ENCODE measurements at regions not wholly inside any gene's neighbourhood (a gene's known extent, or its start where the extent isn't known, plus 50 kb on each side); places are given as distances from the start of the nearest gene placed in this dataset.

- no peak for FAIRE-seq
Observed at GRCh38 chr2:74760875-74761630, 72.9 kb upstream of the HK2 start.

- FAIRE-seq = no peak
Observed at GRCh38 chr2:74762789-74763188, 71.1 kb upstream of the HK2 start.

- no peak for FAIRE-seq
Observed at GRCh38 chr2:74763962-74764428, 69.9 kb upstream of the HK2 start.

- no peak for FAIRE-seq
Observed at GRCh38 chr2:74764429-74765272, 69.3 kb upstream of the HK2 start.

DNA sequence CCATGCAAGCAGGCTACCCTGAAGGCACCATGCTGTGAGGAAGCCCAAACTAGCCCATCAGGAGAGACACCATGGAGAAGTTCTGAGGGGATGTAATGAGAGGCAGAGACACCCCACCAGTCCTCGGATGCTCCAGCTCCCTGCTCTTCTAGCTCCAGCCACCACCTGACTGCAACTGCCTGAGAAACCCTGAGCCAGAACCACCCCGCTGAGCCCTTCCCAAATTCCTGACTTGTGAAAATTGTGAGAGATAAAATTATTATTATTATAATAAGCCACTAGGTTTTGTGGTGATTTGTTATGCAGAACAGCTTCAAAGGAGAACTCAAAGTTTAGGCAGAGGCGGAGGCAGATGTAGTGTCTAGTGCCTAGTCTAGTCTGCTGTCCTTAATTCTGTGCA lies 67.1 kb upstream of the HK2 start:
- FAIRE-seq = no peak

GRCh38 chr2:74767618-74768017 lies 66.3 kb upstream of the HK2 start:
- no peak for FAIRE-seq

DNA sequence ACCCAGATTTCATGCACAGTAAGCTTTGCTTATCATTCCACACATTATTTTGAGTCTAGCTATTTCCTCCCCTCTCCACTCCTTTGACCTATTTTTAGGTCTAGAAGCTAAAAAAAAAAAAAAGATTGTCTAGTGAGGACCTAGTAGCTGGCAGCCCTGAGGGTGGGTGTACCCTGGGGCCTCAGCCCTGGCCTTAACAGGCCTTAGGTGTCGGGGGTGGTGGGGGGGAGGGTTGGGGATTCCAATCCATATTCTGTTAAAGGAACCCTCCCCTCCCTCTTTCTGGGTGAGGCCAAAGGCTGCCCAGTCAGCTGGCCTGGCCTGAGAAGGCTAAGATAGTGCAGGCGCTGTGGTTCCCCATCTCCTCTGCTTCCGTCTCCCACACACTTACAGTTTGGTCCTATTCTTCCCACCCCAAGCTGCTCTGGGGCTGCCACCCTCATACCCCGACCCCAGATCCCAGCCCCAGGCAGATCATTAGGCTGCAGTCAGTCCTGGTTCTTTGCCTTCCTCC lies 65.5 kb upstream of the HK2 start:
- no peak for FAIRE-seq

DNA sequence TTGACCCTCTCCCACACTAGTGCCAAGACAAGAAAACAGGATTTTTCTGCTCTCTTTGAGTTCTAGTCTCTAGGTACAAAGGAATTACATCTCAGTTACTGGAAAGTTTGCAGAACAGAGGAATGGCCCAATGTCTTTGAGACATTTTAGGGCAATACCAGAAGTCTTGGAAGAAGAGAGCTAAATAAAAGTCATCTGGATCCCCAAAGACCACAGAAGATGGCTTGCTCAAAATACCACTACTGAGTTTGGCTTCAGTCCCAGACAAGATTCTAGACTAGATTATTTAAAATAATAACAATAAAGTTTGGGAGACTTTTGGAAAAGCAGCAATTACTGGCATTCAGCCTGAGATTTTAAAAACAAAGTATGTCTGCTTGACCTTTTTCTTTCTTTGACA lies 61.9 kb upstream of the HK2 start:
- FAIRE-seq = no peak

DNA sequence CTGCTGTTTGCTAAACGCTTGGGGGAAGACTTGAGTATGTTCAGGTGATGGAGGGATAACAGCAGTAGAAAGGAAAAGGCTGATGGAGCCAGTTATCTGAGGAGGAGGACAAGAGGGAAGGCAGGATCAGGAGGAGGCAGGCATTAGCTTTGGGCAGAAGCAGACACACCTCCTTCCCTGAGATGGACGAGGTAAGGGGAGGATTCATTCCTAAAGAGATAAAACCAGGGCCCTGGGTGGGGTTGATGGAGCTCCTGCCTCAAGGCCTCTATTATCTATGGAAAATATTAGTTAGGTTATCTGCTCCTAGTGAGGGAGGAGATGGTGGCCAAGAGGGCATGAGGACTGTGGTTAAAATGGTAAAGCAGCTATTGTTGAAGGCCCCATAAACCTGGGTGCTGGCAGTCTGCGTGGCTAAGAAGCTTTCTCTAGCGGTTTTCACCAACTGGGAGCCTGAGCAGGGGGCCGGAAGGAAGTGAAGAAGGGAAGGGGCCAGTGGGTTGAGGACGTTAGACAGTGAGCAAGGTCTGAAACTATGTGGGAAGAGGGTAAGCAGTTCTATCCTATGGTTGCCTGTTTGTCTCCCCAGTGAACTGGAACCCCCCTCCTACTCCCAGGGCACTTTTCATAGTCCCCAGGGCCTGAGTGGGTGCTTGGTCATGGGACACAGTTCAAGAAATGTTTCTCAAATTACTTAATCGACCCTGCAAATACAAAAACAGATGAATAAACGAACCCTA lies 56.6 kb upstream of the HK2 start:
- no peak for FAIRE-seq

DNA sequence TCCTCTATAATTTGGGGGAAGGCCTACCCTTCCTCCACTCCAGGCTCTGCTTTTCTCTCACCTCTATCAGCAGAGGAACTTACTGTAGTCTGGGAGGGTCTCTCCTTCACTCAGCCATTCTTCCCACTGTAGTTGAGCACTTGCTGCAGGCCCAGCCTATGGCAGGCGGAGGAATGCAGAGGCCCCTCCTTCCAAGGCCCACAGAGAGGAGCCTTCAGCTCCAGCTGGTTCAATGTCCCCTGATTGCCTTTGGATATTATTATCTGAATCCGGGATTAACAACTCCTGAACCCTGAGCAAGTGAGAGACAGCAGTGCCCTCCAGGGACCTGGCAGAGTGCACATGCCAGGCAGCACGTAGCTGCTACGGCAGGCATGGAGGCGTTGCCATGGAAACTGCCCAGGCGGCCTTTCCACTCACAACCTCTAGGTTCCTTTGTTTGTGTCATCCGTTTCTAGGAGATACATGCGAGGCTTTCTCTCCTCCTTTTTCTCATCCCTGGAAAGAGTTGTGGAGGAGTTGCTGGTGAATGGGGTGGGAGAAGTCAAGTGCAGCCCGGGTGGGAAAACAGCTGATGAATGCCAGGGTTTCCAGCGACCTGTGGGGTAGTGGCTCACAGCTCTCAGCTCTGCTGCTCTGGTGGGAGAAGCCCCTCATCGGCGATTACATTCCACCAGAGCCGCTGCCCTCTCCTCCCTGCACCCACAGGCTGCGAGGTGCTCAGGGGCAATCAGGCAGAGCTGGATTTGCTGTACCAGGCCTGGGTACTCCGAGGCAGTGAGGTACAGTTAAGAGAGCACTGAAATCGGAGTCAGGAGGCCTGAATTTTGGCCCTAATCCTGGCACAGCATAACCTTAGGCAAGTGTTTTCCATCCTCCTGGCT lies 55.3 kb upstream of the HK2 start:
- FAIRE-seq = no peak

- no peak for FAIRE-seq
Observed at GRCh38 chr2:74779265-74779558, 54.7 kb upstream of the HK2 start.

DNA sequence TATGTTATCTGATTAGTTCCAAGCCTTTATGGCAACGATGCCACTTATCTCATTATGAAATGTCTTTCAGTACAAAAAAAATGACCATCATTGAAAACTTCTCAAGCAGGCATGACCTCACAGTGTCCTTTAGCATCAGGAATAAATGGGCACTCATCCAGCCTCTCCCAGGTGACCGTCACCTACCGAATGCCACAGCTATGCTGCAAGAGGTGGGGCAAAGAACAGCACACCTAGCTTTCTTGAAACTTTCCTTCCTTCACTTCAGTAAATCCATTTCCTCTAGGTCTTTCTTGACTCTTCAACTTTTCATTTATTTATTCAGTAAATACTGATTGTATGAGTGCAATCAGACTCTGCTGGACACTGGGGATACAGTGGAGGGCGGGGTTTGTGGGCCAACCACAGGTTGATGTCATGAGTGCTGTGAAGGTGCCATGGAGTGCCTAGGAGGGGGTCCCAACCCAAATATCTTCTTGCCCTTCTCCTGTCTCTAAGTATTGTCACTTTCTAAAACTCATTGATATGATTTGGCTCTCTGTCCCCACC lies 54.3 kb upstream of the HK2 start:
- FAIRE-seq = no peak
